Kidney capillary endothelial cell (primary cell): ENCODE measurements at regions not wholly inside any gene's neighbourhood (a gene's known extent, or its start where the extent isn't known, plus 50 kb on each side); places are given as distances from the start of the nearest gene placed in this dataset.
"Not testable (repeated sequence)": the region's sequence is repeated elsewhere in the genome, so short reads cannot be mapped to it uniquely, and the experiment has no call there.

Experiments used
- DNase-seq: peaks from one replicate; pipeline ENCODE4 v3.0.0-alpha.2; 2018; ENCODE audit warnings: low spot score

- DNase-seq = not testable (repeated sequence)
Measured at GRCh38 chr7:73175322-73175721, 89.5 kb upstream of the SPDYE9 start.

GRCh38 chr7:73170902-73171301 lies 85.1 kb upstream of the SPDYE9 start:
- DNase-seq = not testable (repeated sequence)

- DNase-seq = not testable (repeated sequence)
Measured at GRCh38 chr7:73170415-73170814, 84.6 kb upstream of the SPDYE9 start.

GRCh38 chr7:73166152-73166551 lies 80.3 kb upstream of the SPDYE9 start:
- not testable (repeated sequence) for DNase-seq

- not testable (repeated sequence) for DNase-seq
Measured at GRCh38 chr7:73162680-73163079, 76.8 kb upstream of the SPDYE9 start.

GRCh38 chr7:73161727-73162126 lies 75.9 kb upstream of the SPDYE9 start:
- not testable (repeated sequence) for DNase-seq

- DNase-seq = not testable (repeated sequence)
Measured at GRCh38 chr7:73157169-73157661, 71.4 kb upstream of the SPDYE9 start.

GRCh38 chr7:73156510-73157168 lies 70.8 kb upstream of the SPDYE9 start:
- not testable (repeated sequence) for DNase-seq

- DNase-seq = peak; percentile 19
Measured at GRCh38 chr7:73154586-73155038, 68.8 kb upstream of the SPDYE9 start.

- not testable (repeated sequence) for DNase-seq
Measured at GRCh38 chr7:73153921-73154585, 68.2 kb upstream of the SPDYE9 start.

GRCh38 chr7:73148570-73148969 lies 62.7 kb upstream of the SPDYE9 start:
- not testable (repeated sequence) for DNase-seq

GRCh38 chr7:73147681-73148080 lies 61.8 kb upstream of the SPDYE9 start:
- DNase-seq = not testable (repeated sequence)

- not testable (repeated sequence) for DNase-seq
Measured at GRCh38 chr7:73143993-73144392, 58.2 kb upstream of the SPDYE9 start.

GRCh38 chr7:73137922-73138321 lies 52.1 kb upstream of the SPDYE9 start:
- not testable (repeated sequence) for DNase-seq
